DMS114 treated with DMSO at 0.1 percent for 48 hours (cell line): ENCODE measurements at regions not wholly inside any gene's neighbourhood (a gene's known extent, or its start where the extent isn't known, plus 50 kb on each side); places are given as distances from the start of the nearest gene placed in this dataset.

Experiments used
- DNase-seq: peaks from one replicate; lab custom pipeline; 2025; ENCODE audit not compliant: unreplicated experiment; lab: John Stamatoyannopoulos, UW

DNA sequence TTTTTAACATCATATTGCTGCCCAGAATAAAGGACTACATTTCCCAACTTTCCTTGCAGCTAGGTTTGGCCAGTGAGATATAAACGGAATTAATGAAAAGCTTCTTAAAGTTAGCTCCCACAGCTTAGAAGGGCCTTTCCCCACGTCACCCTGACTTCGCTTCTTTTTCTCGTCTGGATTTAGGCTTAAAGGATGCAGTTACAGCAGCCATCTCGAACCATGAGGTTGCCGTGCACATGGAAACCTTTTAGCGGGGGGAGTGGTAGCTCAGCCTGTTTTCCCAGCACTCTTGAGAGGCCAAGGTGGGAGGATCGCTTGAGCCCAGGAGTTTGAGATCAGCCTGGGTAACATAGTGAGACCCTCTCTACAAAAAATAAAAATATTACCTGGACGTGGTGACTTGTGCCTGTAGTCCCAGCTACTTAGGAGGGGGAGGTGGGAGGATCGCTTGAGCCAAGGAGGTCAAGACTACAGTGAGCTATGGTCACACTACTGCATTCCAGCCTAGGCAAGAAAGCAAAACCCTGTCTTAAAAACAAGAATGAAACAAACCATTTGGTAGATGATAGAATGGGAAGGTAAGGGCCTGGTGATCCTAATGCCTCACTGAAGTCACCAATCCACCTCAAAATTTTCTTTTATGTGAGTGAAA is 64.3 kb upstream of the C1GALT1 start:
- DNase-seq: no peak

DNA sequence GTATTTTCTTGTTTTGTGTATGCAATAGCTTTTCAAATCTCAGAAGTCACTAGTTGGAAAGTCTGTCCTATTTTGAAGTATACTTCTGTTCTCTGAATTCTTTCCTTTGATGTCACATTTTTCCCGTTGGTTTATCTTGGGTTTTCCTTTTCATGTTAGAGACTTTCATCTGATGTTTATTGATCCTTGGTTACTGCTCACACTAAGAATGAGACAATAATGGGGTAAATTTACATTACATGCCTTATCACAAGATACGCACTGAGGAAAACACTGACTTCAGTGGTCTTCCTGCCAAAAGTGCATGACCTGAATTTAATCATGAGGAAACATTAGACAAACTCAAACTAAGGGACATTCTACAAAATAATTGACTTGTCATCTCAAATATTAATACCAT is 63.5 kb upstream of the C1GALT1 start:
- no peak for DNase-seq

DNA sequence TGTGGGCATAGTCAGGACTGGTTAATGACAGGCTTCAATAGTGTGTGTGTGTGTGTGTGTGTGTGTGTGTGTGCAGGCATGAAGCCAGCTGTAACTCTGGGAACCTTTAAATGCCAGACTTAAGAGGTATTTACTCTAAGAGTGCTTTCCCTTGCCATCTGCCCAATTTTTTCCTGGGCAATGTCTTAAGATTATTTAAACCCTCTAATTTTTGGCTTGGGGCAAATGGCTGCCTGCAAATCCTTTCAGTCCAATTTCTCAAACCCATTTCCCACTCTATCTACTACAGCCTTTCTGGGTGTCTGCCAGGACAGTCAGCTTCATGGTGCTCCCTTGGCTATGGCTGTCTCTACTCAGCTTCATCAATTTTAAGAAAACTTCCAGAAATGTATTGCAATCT is 62.6 kb upstream of the C1GALT1 start:
- no peak for DNase-seq

DNA sequence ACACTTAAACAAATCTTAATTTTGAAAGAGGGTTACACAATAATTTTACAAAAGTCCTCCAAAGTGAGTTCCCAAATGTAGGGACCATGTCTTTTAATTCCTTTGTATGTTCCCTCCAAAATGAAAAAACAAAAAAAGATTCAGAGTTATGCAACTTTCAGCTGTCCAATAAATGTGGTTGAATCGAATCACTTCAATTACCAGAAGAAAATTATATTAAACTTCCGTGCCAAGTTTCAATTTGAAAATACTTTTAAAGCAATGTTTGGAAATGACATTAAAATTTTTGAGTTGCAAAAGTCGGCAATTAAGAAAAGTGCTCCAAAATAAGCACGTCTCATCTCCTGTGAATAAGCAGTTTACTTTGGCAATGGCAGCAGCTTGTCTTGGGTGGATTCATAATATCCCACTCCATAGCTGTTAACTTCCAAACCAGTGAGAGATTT is 60.3 kb upstream of the C1GALT1 start:
- DNase-seq: no peak

DNA sequence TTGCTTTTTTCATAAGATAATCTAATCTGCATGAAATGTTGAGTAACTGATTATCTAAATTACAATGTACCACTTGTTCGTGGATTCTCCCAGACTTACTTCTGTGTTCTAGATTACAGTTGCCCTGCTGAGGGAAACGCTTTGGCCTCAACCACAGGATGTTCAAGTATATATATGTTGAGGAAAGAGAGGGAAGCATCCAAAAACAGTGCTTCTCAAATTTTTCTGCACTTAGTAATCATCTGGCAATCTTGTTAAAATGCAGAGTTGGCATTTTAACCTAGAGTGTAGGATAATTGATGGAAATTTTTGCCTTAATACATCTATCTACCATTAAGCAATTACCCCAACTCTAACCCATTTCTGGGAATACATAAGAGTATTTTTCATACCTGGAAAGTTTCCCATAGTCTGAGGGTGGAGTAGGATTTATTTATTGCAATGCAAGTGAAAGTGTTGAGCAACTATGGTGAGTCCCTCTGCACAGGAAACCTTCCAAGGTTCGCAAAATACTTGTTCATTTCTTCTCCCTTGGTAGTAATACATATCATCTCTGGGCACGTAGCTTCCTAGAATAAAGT is 59.6 kb upstream of the C1GALT1 start:
- no peak for DNase-seq

DNA sequence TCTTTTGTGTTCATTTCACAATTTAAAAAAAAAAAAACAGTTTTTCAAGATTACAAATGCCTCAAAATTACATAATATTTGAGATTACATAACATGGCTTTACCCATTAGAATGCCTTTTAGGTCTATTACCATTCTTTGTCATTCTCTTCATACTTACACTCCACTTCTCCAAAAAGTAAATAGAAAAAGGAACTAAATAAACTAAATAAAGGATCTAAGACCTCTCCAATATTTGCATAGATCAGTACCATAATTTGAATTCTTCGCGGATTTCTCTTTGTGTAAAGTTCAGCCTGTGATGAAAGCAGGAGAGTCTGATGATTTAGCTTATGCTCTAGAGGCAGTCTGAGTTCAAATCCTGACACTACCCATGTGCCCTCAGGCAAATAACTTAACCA is 56.4 kb upstream of the C1GALT1 start:
- no peak for DNase-seq

DNA sequence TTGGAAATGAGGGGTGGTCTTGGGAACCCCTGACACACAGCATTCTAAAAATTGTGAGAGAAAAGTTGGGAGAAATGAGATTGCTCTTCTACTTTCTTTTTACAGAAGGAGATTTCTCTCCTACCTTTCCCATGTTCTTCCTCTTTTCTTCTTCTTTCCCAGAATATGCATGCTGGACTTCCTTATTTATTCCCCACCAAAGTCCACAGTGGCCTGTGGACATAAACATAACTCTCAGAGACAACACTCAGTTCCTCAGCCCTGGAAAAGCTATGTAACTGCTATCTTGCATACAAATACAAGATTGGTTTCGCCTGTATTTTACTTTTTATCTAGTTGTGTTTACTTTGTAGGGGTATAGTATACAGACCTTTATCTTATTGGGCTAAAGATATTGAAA is 54.6 kb upstream of the C1GALT1 start:
- DNase-seq: no peak

DNA sequence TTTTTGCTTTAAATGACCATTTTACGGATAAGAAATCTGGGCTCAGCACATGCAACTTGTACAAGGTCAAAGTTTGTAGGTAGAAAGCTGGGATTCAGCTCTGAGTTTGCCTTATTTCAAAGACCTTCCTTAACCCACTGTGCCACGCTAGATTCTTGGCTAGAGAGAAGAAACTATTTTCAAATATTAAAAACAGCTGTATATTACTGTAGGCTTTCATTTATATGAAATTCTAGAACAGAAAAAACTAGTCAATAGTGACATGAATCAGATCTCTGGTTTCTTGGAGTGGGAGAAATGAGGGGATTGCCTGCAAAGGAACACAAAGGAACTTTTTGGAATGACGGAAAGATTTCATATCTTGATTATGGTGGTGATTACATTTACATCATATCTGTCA is 53.0 kb upstream of the C1GALT1 start:
- no peak for DNase-seq

DNA sequence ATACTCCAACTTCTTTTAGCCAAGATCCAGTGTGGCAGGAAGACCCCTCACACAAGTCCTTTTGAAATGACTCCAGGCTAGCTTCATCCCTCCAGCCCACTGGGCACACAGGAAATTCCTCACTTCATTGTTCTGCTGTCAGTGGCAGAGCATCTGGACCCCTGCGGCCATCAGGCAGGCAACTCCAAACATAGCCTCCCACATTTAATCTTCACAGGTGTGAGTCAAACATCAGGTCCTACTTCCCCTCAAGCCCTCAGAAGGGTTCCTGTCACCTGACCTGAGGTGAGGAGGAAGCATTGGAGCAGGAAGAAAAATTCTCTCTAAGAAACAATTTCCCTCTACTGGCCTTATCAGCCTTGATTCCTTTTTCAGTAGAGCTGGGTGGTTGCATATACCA is 51.1 kb upstream of the C1GALT1 start:
- DNase-seq: no peak
